Glomerular endothelial cell (primary cell): ENCODE measurements at regions not wholly inside any gene's neighbourhood (a gene's known extent, or its start where the extent isn't known, plus 50 kb on each side); places are given as distances from the start of the nearest gene placed in this dataset.
A peak's percentile ranks its signal among the peaks of the same experiment; 100 is the strongest.

Experiments
- DNase-seq: peaks from one replicate; pipeline ENCODE4 v3.0.0-alpha.2; 2011; ENCODE audit warnings: low read depth, low spot score; ENCODE audit errors: extremely low read depth

DNA sequence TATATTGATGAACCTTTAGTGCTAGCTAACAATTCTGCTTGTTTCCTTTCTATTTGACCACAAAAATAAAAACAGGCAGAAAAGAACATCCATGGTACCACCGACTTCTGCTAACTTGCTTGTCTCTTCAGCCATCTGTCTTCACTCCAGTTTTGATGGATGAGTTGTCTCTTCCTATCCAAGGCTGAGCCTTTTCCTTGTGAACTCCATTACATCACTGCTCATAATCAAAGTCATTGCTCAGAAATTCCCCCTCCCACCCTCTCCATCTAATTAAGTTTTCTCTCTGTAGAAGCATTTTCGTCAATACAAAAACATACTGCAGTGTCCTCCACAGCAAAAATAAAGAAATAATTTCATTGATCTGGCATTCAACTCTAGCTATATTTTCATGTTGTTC, 184.4 kb downstream of the SPCS3 start:
- DNase-seq = no peak

DNA sequence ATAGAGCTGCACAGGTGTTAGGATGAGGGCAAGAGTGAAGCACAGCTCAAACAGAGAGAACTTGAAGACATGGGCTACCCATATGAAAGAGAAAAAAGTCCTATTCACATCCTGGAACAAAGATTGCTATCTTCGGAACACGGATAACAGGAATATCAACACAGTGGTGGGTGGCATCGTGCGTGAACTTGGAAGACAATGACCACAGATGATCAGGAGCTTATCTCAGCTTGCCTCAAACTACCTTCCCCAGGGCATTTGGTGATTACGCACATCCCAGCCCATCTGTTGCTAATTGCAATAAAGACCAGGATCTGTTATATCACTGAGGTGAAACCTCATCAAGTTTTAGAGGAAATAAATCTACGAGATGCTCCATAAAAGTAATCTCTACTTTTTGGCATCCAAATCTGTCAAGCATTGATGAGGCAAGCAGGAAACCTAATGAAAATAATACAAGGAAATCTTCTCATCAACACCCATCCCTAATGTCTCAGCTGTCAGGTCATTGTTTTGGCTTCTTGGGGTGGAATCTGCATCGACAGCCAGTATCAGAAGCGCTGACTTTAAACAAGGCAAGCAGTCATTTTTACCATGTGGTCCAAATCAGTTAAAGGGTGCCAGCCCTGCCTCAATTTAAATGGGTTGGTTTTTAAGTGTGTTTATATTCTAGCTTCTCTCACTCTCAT, 188.2 kb downstream of the SPCS3 start:
- no peak for DNase-seq

DNA sequence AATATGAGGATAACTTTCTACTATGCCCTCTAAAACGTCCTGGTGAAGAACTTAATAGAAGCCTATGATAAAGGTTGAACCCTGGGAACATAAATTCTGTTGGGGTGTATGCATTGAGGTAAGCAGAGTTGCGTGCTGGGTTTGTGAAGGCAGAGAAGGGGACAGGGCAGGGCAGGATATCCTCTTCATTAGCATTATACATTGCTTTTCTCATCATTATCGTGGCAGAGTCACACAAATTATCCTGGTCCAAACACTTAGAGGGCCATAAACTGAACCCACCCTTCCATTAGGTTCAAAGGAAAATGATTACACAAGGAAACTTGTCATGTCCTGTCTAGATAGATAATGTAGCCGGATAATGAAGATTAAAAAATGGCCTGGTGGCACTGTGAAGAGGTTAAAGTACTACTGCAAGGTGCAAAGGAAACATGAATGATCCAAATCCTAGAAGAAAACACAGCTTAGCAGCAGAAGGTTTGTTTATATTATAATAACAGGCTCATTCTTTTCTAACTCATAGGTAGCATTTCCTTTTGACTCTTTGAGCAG, 189.1 kb downstream of the SPCS3 start:
- DNase-seq = no peak

DNA sequence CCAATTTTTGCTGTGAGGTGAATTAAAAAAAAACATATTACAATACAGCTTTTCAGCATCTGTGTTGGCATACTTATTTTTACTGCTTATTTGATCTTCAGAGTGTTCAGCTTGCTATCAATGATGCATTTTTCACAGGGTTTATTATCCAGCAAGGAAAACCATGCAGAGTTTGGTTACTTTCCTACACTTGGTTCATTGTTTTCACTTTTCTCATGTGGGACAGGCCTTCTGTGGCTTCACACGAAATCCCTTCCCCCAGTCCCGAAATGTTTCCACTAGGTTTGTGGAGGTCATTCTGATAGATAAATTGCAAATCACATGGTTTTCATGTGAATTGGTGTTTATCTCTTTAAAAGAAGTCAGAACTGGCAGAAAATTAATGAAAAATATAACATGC, 205.8 kb downstream of the SPCS3 start:
- no peak for DNase-seq

DNA sequence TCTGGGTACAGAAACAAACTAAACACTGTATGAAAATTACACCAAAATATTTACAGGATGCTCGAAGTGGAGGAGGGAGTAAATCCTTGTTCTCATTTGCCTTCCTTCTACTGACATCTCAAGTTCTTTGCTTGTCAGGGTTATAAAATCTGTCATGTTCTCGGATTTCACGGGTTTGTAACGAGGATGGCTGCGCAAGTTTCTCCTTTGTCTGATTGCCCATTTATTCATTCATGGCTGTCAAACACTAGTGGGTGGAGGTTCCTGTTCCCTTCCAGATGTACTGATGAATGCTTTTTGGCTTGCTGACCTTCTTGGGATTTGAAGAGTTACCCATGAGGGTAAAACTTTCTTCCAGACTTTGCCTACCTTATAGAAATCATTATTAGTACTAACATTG, 206.9 kb downstream of the SPCS3 start:
- no peak for DNase-seq

DNA sequence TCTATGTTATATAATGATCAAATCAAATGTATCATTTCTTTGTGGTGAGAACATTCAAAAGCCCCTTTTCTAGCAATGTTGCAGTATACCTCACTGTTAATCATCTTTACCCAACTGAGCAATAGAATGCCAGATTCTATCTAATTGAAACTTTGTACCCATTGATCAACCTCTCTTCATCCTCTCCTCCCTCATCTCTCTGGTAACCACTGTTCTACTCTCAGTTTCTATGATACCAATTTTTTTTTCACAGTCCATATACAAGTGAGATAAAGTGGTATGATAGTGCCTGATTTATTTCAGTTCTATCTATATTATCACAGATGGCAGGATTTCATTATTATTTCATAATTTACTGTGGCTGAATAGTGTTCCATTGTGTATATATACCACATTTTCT, 209.8 kb downstream of the SPCS3 start:
- no peak for DNase-seq

DNA sequence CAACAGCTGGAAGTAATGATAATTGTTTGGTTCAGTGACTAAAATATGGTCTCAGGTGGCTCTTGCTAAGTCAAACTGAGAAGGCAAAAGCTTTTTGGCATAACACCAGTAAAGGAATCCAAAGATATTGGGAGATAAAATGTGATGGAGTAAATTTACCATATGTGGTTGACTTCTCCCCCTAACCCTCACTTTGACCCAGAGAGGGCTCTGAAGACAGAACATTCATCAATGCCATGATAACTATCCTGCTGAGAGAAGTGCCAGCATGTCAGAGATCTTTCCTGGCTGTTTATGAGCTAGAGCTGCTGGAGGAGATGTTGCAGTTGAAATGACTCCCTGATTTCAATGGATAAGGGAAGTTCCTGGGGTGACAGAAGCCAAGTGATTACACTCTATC, 213.4 kb downstream of the SPCS3 start:
- DNase-seq = no peak

DNA sequence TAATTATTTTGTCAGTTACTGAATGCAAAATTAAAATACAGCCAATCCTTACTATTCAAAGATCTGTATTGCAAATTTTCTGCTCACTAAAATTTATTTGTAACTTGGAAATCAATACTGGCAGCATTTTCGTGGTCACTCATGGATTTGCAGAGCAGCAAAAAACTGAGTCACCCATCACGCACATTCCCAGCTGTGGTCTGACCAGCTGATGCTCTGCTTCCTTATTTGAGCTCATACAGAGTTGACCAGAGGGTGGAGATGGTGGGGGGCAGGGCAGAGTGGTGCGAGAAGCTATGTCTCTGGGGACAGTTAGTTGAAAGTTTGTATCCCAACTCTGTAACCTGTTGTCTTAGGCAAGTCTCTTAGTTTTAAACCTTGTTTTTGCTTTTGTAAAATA, 214.8 kb downstream of the SPCS3 start:
- DNase-seq = no peak

DNA sequence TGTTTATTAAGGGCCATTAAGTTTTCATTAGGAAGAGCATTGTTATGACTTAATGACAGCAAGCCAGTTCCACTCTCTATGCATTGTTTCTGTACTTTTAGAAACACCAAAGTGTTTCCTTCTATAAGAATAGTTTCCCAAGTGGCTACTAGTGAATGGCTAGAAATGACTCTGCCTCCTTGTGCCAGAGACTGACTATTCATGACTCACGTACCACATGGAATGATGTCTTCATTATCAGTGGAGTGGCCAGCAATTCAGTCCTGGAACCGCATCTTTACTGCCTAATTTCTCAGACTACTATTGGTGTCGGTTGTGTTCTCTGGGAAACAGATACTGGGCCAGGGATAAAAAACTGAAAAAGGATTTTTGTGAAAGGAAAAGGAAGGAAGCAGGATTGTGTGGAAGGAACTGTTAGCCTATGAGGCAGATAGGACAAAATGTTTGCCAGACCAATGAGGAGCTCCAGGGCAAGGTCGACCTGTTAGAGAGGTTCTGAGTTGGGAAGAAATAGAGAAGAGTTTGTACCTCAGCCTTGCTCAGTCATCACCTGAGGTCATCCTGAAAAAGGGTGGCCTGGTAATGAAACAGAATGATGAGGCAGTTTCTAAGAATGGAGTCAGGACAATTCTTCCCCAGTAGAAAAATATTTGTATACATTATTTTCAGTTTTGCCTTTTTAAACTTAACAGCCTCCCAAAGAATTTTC, 218.6 kb downstream of the SPCS3 start:
- peak; percentile 14 for DNase-seq

DNA sequence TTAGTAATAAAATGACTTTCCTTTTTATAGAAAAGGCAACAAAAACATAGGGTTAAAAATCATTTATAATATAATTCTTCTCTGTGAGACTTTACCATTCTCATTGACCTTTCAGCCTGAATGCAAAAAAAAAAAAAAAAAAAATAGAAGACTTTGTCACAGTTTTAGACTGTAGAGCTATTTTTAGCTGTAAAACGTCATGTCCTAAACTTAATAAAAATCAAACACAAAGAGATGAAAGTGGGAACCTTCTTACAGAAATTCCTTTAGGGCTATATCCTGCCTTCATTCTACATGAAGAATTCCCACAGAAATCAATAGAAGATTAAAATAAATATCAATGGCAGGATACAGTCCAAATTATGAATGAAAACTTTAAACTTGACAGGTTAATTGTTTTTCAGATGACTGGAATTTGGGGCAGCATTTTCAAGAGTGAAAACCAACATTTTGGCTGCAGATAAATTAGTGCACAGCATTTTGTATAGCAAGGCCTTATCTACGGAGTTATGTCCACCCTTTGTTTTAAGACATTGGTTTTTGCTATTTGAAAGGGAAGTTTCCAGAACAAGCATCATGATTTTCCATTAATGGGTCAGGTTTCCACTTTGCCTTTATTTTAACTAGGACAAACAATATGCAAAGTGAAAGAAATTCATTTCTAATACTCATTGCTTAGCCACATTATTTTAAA, 219.5 kb downstream of the SPCS3 start:
- no peak for DNase-seq

DNA sequence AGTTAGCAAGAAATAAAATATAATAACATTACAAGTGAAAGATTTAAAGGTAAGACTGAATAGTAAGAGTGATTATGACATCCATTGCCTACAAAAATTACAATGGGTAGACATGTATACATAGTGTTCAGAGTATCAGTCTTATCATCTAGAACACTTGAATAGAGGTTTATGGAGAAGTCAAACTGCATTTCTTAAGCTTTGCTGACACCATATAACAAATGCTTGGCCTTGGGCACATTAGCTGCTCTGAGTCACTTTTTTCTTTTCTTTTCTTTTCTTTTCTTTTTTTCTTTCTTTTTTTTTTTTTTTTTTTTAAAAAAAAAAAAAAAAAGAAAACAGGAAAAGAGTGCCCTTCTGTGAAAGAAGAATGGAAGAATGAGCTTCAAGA, 220.0 kb downstream of the SPCS3 start:
- DNase-seq = no peak

DNA sequence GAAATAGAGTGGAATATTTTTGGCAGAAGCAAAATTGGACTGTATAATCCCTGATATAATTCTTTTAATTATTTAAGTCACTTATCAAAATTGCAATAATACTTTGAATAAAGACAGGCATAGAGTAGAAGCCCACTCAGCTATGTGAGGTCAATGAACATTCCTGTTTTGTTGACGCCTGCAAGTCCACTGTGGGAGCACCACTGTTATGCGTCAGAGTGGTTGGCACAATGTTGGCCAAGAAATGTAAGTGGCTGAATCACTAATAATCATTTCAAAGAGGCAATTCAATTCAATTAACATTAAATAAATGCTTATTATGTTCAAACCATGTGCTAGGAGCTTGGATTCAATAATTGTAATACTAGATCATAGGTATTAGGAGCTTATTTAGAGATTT, 221.0 kb downstream of the SPCS3 start:
- no peak for DNase-seq

DNA sequence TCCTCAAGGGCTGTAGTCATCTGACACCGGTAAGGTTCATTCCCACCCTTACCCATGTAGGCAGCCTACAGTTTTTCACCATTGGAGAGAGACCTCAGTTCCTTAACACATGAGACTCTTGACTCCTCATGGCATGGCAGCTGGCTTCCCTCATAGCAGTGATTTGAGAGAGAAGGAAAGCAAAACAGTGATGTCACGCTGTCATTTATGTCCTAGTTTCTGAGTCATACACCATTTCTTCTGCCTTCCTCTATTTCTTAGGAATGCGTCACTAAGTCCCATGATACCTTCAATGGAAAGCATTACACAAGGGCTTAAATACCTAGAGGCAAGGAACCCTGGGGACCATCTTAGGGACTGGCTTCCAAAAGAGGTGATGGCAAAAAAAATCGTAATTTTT, 226.1 kb downstream of the SPCS3 start:
- no peak for DNase-seq

DNA sequence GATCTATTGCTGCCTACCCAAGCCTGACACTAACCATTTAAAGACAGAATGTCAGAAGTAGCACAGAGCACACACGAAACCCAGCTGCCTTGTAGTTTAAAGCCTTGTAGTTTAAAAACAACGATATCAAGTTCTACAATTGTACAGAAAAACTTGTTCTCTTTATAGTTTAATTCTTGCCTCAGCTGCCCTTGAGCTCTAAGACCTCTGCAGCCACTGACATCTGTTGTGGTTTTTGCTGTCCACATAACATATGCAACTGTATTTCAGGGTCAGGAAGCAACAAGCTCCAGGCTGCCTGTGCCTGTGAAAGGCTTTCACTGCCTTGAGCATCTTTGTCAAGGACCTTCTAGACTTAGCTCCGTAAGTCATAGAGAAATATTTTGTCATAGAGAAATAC, 227.2 kb downstream of the SPCS3 start:
- DNase-seq = no peak

DNA sequence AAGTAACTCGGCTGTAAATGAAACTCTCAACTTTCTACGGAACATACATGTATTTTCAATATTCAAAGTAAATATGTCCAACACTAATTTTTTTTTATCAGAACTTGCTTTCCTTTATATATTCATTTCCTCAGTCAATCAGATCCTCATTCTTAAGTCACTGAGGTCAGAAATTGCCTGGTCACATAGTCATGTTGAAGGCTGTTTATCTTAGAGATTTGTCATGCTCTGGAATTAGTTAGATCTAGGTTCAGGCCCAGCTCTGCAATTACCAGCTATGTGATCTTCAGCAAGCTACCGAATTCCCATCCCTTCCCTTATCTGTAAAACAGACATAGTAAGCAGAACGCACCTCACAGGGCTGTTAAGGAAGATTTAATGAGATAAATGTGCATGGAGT, 228.8 kb downstream of the SPCS3 start:
- DNase-seq = no peak

DNA sequence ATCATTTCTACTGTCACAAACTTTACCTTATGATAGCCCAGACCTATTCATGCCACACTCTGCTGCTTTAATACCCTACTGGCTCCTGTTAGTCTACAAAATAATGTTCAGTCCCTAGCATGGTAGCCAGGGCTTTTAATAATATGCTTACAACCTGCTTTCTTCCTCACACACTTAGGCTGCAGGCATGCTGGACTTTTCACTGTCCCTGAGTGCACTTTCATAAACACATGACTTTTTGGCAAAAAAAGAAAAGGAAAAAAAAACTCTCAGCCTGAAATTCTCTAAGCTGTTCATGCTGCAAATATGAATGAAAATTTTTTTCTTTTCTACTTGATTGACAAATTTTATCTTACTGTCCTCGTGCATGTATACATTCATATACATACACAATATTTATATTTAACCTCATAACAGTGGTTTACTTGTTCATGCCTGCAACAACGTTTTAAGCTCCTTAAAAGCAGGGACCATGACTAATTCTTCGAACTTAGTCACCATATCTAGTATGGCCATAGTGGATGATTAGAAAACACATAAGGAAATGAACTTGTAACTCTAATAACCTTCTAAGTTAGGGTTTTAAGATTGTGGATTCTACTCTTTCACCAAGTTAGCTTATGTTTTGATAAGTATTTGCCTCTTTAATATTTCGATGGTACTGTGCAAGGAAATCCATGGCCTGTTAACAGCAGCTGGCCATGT, 229.5 kb downstream of the SPCS3 start:
- no peak for DNase-seq

DNA sequence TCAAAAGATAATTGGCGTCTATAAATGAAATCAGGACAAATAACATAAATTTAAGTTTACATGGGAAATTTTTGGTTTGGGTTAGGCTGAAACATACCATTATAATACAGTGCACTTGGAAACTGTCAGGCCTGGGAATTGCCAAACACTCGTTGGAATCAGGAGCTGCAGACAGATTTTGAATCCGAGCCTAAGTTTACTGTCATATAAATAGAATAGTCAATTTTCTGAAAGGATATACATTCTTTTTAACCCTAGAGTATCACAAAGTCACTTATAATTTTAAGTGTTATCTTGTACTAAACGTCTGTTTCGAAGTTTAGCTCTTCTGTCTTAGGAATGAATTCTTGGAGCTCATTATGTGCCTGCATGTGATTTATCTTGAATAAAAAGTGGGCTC, 234.1 kb downstream of the VEGFC start:
- DNase-seq = no peak

DNA sequence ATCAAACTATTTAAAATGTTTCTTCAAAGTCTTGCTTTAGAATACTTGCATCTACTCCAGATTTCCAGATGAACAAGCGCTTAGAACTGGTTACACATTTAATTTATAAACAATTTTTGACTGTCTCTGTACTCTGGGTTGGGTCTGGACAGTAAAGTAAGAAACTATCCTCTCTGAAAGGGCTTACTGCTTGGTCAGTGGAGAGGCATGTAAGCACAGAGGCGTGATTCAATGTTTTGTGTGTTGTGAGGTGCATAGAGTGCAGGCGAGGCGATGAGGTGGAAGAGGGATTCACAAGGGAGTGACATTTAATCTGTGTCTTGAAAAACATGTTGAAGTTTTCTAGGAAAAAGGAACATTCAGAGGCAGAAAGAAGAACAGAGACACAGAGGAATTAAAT, 231.4 kb downstream of the VEGFC start:
- DNase-seq = no peak

DNA sequence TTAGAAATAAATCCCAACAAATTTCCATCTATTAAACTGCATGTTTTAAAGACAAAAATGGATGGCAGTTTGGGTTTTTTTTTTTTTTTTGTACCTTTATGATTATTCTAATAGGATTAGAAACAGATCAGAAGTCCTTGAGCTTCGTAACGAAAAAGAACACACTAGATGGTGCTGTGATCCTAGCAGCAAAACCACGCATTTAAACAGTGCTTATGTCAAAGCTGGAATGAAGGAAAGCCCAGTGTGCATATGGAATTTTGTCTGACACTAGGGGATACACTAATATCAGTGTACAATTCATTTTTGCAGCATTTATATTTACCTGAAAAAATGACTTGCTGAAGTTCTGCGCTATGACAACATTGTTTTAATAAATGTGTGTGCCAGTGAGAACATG, 229.1 kb downstream of the VEGFC start:
- DNase-seq = no peak

DNA sequence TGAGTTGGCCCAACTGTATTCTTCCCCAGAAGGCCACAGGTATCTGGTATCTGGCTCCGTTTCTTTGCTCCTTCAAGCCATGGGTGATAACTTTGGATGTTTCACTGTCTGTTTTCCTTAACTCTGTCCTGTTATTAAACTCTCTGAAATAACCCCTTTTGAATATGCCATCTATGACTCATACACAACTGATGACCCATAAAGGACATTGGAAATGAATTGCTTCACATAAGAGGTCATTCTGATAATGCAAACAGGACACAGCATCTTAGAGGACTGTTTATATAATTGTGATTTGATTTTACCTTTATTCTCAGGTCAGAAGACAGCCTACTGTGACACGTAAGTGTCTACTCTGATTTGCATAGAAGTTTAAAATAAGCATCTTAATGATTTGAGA, 227.7 kb downstream of the VEGFC start:
- no peak for DNase-seq

DNA sequence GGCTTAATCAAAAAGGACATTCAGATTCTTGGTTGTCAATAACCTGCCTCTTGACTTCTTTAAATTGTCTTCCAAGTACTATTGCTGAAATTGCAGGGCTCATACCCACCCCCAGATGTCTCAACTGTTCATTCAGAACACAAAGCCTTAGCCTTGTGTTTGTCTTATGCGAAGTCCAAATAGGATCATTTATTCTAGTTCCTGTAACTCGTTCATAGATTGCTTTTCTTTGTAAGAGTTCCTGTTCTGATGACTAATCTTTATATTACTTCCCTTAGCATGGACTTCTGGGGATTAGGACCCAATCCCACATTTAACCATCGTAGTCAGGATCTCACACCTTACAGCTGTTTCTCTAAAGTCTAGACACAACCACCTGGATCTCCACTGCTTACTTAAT, 226.0 kb downstream of the VEGFC start:
- peak; percentile 27 for DNase-seq
